Vagina (tissue), 2 donors: ENCODE measurements at regions not wholly inside any gene's neighbourhood (a gene's known extent, or its start where the extent isn't known, plus 50 kb on each side); places are given as distances from the start of the nearest gene placed in this dataset.

Source experiments
- DNase-seq, 2 donors: peaks; one replicate each; pipeline ENCODE4 v3.0.0-alpha.2; 2017; ENCODE audit errors: extremely low spot score in 2 of 2
- H3K27ac ChIP-seq: fragments of 200-600 bp; sonication (generic); one replicate; pipeline ENCODE4 v1.5.1; 2019
- H3K27me3 ChIP-seq: fragments of 200-600 bp; sonication (generic); one replicate; pipeline ENCODE4 v1.5.1; 2019
- H3K36me3 ChIP-seq, 2 donors: fragments of 200-600 bp; sonication (generic); one replicate each; pipeline ENCODE4 v1.5.1; 2017 to 2019
- H3K4me1 ChIP-seq: fragments of 200-600 bp; sonication (generic); one replicate; pipeline ENCODE4 v1.5.1; 2019
- H3K4me3 ChIP-seq, 2 donors: fragments of 200-600 bp; sonication (generic); 1 replicate in 1 of 2; 2 replicates in 1 of 2; pipeline ENCODE4 v1.5.1; 2016 to 2019
- H3K9me3 ChIP-seq: fragments of 200-600 bp; sonication (generic); one replicate; pipeline ENCODE4 v1.5.1; 2019
- POLR2A ChIP-seq, 2 donors: fragments of 450-650 bp; IDR thresholded peaks; one replicate each; pipeline ENCODE4 v1.6.1; 2017; ENCODE audit warnings: antibody characterized with exemption in 2 of 2, mild to moderate bottlenecking in 2 of 2, moderate library complexity in 2 of 2
- POLR2AphosphoS5 ChIP-seq, 2 donors: sonication (generic); formaldehyde crosslinking; IDR thresholded peaks; one replicate each; pipeline ENCODE4 v1.9.0; 2017; ENCODE audit warnings: antibody characterized with exemption in 2 of 2, mild to moderate bottlenecking in 2 of 2, low read depth in 1 of 2; ENCODE audit not compliant: insufficient read depth in 1 of 2
- intact Hi-C: fragments of 100-400 bp; cut with DNase I; formaldehyde crosslinking; loops from one replicate; pipeline ENCODE4 v1.15.1; 2023
- TF ChIP-seq, protein P1 (sequence below), 3 experiments: fragments of 450-650 bp in 2 of 3; fragments of 200-600 bp in 1 of 3; sonication (generic) in 1 of 3; IDR thresholded peaks; one replicate each; pipeline ENCODE4 v1.5.1; 2017 to 2019; ENCODE audit warnings: antibody characterized with exemption in 3 of 3, mild to moderate bottlenecking in 2 of 3, moderate library complexity in 2 of 3

DNA sequence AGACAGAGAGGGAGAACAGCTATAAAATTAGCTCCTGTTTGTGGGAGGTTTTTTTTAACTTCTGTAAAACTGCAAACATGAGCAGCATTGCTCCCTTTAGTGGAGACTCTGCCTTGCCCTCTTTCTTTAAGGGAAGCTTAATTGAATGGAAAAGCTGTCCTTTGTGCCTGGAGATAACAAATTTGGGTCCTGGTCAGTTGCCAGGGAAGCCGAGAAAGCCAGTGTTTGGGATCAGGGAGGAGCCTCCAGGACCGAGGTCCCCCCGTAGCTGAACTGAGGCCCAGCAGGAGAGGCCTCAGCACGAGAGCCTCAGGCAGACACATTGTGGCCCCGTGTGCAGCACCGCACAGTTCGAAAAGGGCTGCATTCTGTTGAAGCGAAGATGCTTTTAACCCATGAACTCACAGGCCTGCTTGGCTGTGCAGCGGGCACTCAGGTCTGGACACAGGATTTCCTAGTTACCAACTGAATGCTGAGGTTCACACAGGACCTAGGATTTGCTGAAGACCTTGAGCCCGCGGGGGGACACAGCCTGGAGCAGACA lies 369.7 kb downstream of the DCDC2C start:
- H3K4me3 ChIP-seq: no peak overlapping the region
- DNase-seq: no peak
- intact Hi-C loops: no loop called here
- no peak for TF ChIP-seq POLR2A (IDR thresholded peaks at IDR 0.05)
- TF ChIP-seq, protein P1, sequence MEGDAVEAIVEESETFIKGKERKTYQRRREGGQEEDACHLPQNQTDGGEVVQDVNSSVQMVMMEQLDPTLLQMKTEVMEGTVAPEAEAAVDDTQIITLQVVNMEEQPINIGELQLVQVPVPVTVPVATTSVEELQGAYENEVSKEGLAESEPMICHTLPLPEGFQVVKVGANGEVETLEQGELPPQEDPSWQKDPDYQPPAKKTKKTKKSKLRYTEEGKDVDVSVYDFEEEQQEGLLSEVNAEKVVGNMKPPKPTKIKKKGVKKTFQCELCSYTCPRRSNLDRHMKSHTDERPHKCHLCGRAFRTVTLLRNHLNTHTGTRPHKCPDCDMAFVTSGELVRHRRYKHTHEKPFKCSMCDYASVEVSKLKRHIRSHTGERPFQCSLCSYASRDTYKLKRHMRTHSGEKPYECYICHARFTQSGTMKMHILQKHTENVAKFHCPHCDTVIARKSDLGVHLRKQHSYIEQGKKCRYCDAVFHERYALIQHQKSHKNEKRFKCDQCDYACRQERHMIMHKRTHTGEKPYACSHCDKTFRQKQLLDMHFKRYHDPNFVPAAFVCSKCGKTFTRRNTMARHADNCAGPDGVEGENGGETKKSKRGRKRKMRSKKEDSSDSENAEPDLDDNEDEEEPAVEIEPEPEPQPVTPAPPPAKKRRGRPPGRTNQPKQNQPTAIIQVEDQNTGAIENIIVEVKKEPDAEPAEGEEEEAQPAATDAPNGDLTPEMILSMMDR (IDR thresholded peaks at IDR 0.05): no peak
- no peak for TF ChIP-seq POLR2AphosphoS5 (IDR thresholded peaks at IDR 0.05; ENCODE audit: insufficient read depth in 1 of 2, low read depth in 1 of 2)
- H3K27me3 ChIP-seq: no peaks in the 10 kb centered on the region
- no peaks in the 10 kb centered on the region for H3K36me3 ChIP-seq
- H3K4me1 ChIP-seq: no peaks in the 10 kb centered on the region
- H3K9me3 ChIP-seq: no peaks in the 10 kb centered on the region
- no peak overlapping the region for H3K27ac ChIP-seq

GRCh38 chr2:4077017-4077416 lies 373.6 kb downstream of the DCDC2C start:
- intact Hi-C loops: no loop called here
- no peak overlapping the region for H3K27ac ChIP-seq
- no peaks in the 10 kb centered on the region for H3K36me3 ChIP-seq
- H3K4me1 ChIP-seq: no peaks in the 10 kb centered on the region
- TF ChIP-seq, protein P1 (IDR thresholded peaks at IDR 0.05): no peak
- no peaks in the 10 kb centered on the region for H3K9me3 ChIP-seq
- DNase-seq: no peak
- no peaks in the 10 kb centered on the region for H3K27me3 ChIP-seq
- H3K4me3 ChIP-seq: no peak overlapping the region

GRCh38 chr2:4085186-4085585 lies 381.8 kb downstream of the DCDC2C start:
- intact Hi-C loops: no loop called here

GRCh38 chr2:4090668-4091630 lies 387.6 kb downstream of the DCDC2C start:
- DNase-seq: no peak
- no peaks in the 10 kb centered on the region for H3K27me3 ChIP-seq
- no peaks in the 10 kb centered on the region for H3K36me3 ChIP-seq
- H3K4me1 ChIP-seq: no peaks in the 10 kb centered on the region
- H3K9me3 ChIP-seq: no peaks in the 10 kb centered on the region
- H3K4me3 ChIP-seq: no peak overlapping the region
- intact Hi-C loops: no loop called here
- TF ChIP-seq POLR2A (IDR thresholded peaks at IDR 0.05): no peak
- TF ChIP-seq, protein P1 (IDR thresholded peaks at IDR 0.05): no peak
- TF ChIP-seq POLR2AphosphoS5 (IDR thresholded peaks at IDR 0.05; ENCODE audit: insufficient read depth in 1 of 2, low read depth in 1 of 2): no peak
- no peak overlapping the region for H3K27ac ChIP-seq

More at GRCh38 chr2:4085186-4085585, 381.8 kb downstream of the DCDC2C start:
- H3K27me3 ChIP-seq: no peaks in the 10 kb centered on the region
- no peak overlapping the region for H3K27ac ChIP-seq
- DNase-seq: no peak
- H3K9me3 ChIP-seq: no peaks in the 10 kb centered on the region
- no peak overlapping the region for H3K4me3 ChIP-seq
- H3K36me3 ChIP-seq: no peaks in the 10 kb centered on the region
- H3K4me1 ChIP-seq: no peaks in the 10 kb centered on the region
- TF ChIP-seq POLR2AphosphoS5 (IDR thresholded peaks at IDR 0.05; ENCODE audit: insufficient read depth in 1 of 2, low read depth in 1 of 2) (no peak), POLR2A (IDR thresholded peaks at IDR 0.05) (no peak)
- TF ChIP-seq, protein P1 (IDR thresholded peaks at IDR 0.05): no peak

DNA sequence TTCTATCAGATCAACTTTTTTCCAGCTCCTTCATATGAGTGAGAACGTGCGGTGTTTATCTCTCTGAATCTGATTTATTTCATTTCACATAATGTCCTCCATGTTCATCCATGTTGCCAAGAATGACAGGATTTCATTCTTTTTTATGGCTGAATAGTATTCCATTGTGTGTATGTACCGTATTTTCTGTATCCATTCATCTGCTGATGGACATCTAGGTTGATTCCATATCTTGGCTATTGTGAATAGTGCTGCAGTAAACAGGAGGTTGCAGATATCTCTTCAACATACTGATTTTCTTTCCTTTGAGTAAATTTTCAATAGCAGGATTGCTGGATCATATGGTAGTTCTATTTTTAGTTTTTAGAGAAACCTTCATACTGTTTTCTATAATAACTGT lies 388.5 kb downstream of the DCDC2C start:
- H3K36me3 ChIP-seq: no peaks in the 10 kb centered on the region
- H3K4me3 ChIP-seq: no peak overlapping the region
- intact Hi-C loops: no loop called here
- no peaks in the 10 kb centered on the region for H3K27me3 ChIP-seq
- DNase-seq: no peak
- H3K9me3 ChIP-seq: no peaks in the 10 kb centered on the region
- TF ChIP-seq, protein P1 (IDR thresholded peaks at IDR 0.05): no peak
- TF ChIP-seq POLR2AphosphoS5 (IDR thresholded peaks at IDR 0.05; ENCODE audit: insufficient read depth in 1 of 2, low read depth in 1 of 2): no peak
- no peak for TF ChIP-seq POLR2A (IDR thresholded peaks at IDR 0.05)
- H3K27ac ChIP-seq: no peak overlapping the region
- H3K4me1 ChIP-seq: no peaks in the 10 kb centered on the region
